ENCODE measurements at regions not wholly inside any gene's neighbourhood (a gene's known extent, or its start where the extent isn't known, plus 50 kb on each side); places are given as distances from the start of the nearest gene placed in this dataset.

- no peak for TF ChIP-seq CTCF (IDR thresholded peaks at IDR 0.05)
- Histone ChIP-seq H3K9ac (no peak overlapping the region), H3K27ac (no peak overlapping the region), H2AFZ (no peak overlapping the region), H3K4me1 (no peaks in the 10 kb centered on the region), H3K79me2 (no peaks in the 10 kb centered on the region), H3K4me2 (ENCODE audit: low read length) (no peak overlapping the region), H3K36me3 (ENCODE audit: control insufficient read depth, insufficient read depth, low read length) (no peaks in the 10 kb centered on the region), H3K9me3 (ENCODE audit: control insufficient read depth, low read length) (no peaks in the 10 kb centered on the region), H3K27me3 (ENCODE audit: control insufficient read depth, insufficient read depth, low read length) (no peaks in the 10 kb centered on the region), H3K4me3 (ENCODE audit: low read depth, low read length) (no peak overlapping the region)
These were observed 483.7 kb downstream of the TAF11L14 start for GRCh38 chr5:18117968-18118367.

GRCh38 chr5:18119156-18119785 is 485.0 kb downstream of the TAF11L14 start:
- Histone ChIP-seq H3K4me2 (ENCODE audit: low read length) (no peak overlapping the region), H2AFZ (no peak overlapping the region), H3K27me3 (ENCODE audit: control insufficient read depth, insufficient read depth, low read length) (no peaks in the 10 kb centered on the region), H3K79me2 (no peaks in the 10 kb centered on the region), H3K9me3 (ENCODE audit: control insufficient read depth, low read length) (no peaks in the 10 kb centered on the region), H3K4me3 (ENCODE audit: low read depth, low read length) (no peak overlapping the region), H3K27ac (no peak overlapping the region), H3K4me1 (no peaks in the 10 kb centered on the region), H3K36me3 (ENCODE audit: control insufficient read depth, insufficient read depth, low read length) (no peaks in the 10 kb centered on the region), H3K9ac (no peak overlapping the region)
- no peak for TF ChIP-seq CTCF (IDR thresholded peaks at IDR 0.05)

GRCh38 chr5:18141222-18141621 is 507.0 kb downstream of the TAF11L14 start:
- Histone ChIP-seq H3K79me2 (no peaks in the 10 kb centered on the region), H3K9ac (no peak overlapping the region), H3K4me2 (ENCODE audit: low read length) (no peak overlapping the region), H3K27ac (no peak overlapping the region), H2AFZ (no peak overlapping the region), H3K9me3 (ENCODE audit: control insufficient read depth, low read length) (no peaks in the 10 kb centered on the region), H3K36me3 (ENCODE audit: control insufficient read depth, insufficient read depth, low read length) (no peaks in the 10 kb centered on the region), H3K27me3 (ENCODE audit: control insufficient read depth, insufficient read depth, low read length) (no peaks in the 10 kb centered on the region), H3K4me3 (ENCODE audit: low read depth, low read length) (no peak overlapping the region), H3K4me1 (no peaks in the 10 kb centered on the region)
- no peak for TF ChIP-seq CTCF (IDR thresholded peaks at IDR 0.05)

GRCh38 chr5:18142831-18143230 is 508.6 kb downstream of the TAF11L14 start:
- Histone ChIP-seq H3K79me2 (no peaks in the 10 kb centered on the region), H2AFZ (no peak overlapping the region), H3K9me3 (ENCODE audit: control insufficient read depth, low read length) (no peaks in the 10 kb centered on the region), H3K9ac (no peak overlapping the region), H3K4me2 (ENCODE audit: low read length) (no peak overlapping the region), H3K27ac (no peak overlapping the region), H3K4me3 (ENCODE audit: low read depth, low read length) (no peak overlapping the region), H3K4me1 (no peaks in the 10 kb centered on the region), H3K36me3 (ENCODE audit: control insufficient read depth, insufficient read depth, low read length) (no peaks in the 10 kb centered on the region), H3K27me3 (ENCODE audit: control insufficient read depth, insufficient read depth, low read length) (no peaks in the 10 kb centered on the region)
- no peak for TF ChIP-seq CTCF (IDR thresholded peaks at IDR 0.05)

GRCh38 chr5:18152671-18153070 is 518.4 kb downstream of the TAF11L14 start:
- Histone ChIP-seq H3K36me3 (ENCODE audit: control insufficient read depth, insufficient read depth, low read length) (no peaks in the 10 kb centered on the region), H3K9ac (no peak overlapping the region), H3K27me3 (ENCODE audit: control insufficient read depth, insufficient read depth, low read length) (no peaks in the 10 kb centered on the region), H3K4me3 (ENCODE audit: low read depth, low read length) (no peak overlapping the region), H3K79me2 (no peaks in the 10 kb centered on the region), H3K4me2 (ENCODE audit: low read length) (no peak overlapping the region), H2AFZ (no peak overlapping the region), H3K4me1 (no peaks in the 10 kb centered on the region), H3K27ac (no peak overlapping the region), H3K9me3 (ENCODE audit: control insufficient read depth, low read length) (no peaks in the 10 kb centered on the region)
- TF ChIP-seq CTCF (IDR thresholded peaks at IDR 0.05): no peak
